Heart left ventricle (tissue), 16 donors: ENCODE measurements at regions not wholly inside any gene's neighbourhood (a gene's known extent, or its start where the extent isn't known, plus 50 kb on each side); places are given as distances from the start of the nearest gene placed in this dataset.
A peak's percentile ranks its signal among the peaks of the same experiment; 100 is the strongest.
"Not testable (repeated sequence)": the region's sequence is repeated elsewhere in the genome, so short reads cannot be mapped to it uniquely, and the experiment has no call there.

Experiments
- ATAC-seq, 4 donors: fragments of 200-7000 bp; cut with Tn5 transposase; one replicate each; pipeline ENCODE4 v1.9.1; 2020 to 2022; ENCODE audit warnings: moderate library complexity in 4 of 4, mild to moderate bottlenecking in 3 of 4, moderate number of reproducible peaks in 1 of 4
- DNase-seq, 5 donors: peaks; one replicate each; pipeline ENCODE4 v3.0.0-alpha.2; 2020
- H3K27ac ChIP-seq, 12 donors: fragments of 200-600 bp; sonication (generic) in 4 of 12; one replicate each; pipeline versions ENCODE4 v1.5.0 to v1.8.0; 2016 to 2022; ENCODE audit warnings: mild to moderate bottlenecking in 2 of 12
- H3K27me3 ChIP-seq, 9 donors: fragments of 200-600 bp; sonication (generic) in 2 of 9; one replicate each; pipeline versions ENCODE4 v1.5.1 to v1.8.0; 2016 to 2022; ENCODE audit warnings: mild to moderate bottlenecking in 3 of 9
- H3K36me3 ChIP-seq, 9 donors: fragments of 200-600 bp; sonication (generic) in 2 of 9; one replicate each; pipeline versions ENCODE4 v1.5.0 to v1.8.0; 2018 to 2022; ENCODE audit warnings: mild to moderate bottlenecking in 2 of 9
- H3K4me1 ChIP-seq, 12 donors: fragments of 200-600 bp; sonication (generic) in 4 of 12; one replicate each; pipeline versions ENCODE4 v1.5.0 to v1.8.0; 2016 to 2022; ENCODE audit warnings: mild to moderate bottlenecking in 3 of 12
- H3K4me3 ChIP-seq, 12 donors: fragments of 200-600 bp; sonication (generic) in 4 of 12; one replicate each; pipeline versions ENCODE4 v1.5.0 to v1.8.0; 2017 to 2022; ENCODE audit warnings: mild to moderate bottlenecking in 9 of 12, moderate library complexity in 4 of 12
- H3K9me3 ChIP-seq, 12 donors: fragments of 200-600 bp; sonication (generic) in 4 of 12; one replicate each; pipeline versions ENCODE4 v1.5.0 to v1.8.0; 2016 to 2022; ENCODE audit warnings: mild to moderate bottlenecking in 1 of 12
- CTCF ChIP-seq, 12 donors: fragments of 200-600 bp; sonication (generic) in 4 of 12; IDR thresholded peaks; one replicate each; pipeline versions ENCODE4 v1.5.0 to v1.8.0; 2018 to 2022; ENCODE audit warnings: antibody characterized with exemption in 12 of 12, mild to moderate bottlenecking in 5 of 12
- POLR2A ChIP-seq, 2 donors: fragments of 450-650 bp; IDR thresholded peaks; one replicate each; pipeline ENCODE4 v1.6.1; 2017; ENCODE audit warnings: antibody characterized with exemption in 2 of 2, mild to moderate bottlenecking in 2 of 2, moderate library complexity in 2 of 2
- WGBS, 4 donors: extraction: QIAGEN DNeasy Blood & Tissue Kit in 2 of 4; methylation state at CpG; one replicate each; pipeline versions ENCODE4 v1.1.5 to v1.1.7; 2013 to 2018; 5-methylcytosine and 5-hydroxymethylcytosine counted together
- intact Hi-C, 10 donors: fragments of 100-400 bp; cut with DNase I; formaldehyde crosslinking; loops; one replicate each; pipeline versions ENCODE4 v1.11.1 to v1.14.2; 2022
- donor health status: ischemic (EF 13 %, LVEDD 7.1; RV severe dilation, severe dysfunction).
- donor health status: healthy with polysubstance abuse.
- donor health status: DM: no; HTN: yes; CAD: no.
- donor health status: DM: no; HTN: no; CAD: no.
- donor health status: ischemic (EF 25% LVEDD 6.9; RV normal size, moderate dysfunction).
- donor health status: ischemic (EF 25% LVEDD 5.7; RV mildly dilated, moderate dysfunction).
- donor health status: healthy.
- donor health status: DM: yes; HTN: yes; CAD: no.
- donor health status: ischemic (EF 35%, LVEDD 5.7; RV mildly dilated, moderate dysfunction).
- donor health status: nonischemic (EF 11% LVEDD 7.7; RV severe dilation, severe dysfunction).
- donor health status: DM: yes; HTN: yes; CAD: no.
- donor health status: PGD.
- donor health status: ischemic (EF 29% LVEDD 5.4; RV normal size, mild dysfunction).
- donor health status: nonischemic (EF 23%, LVEDD 6.1; RV moderate dilation, normal function).

GRCh38 chr6:20013066-20013861, 176.1 kb downstream of the ID4 start:
- ATAC-seq (no peak), DNase-seq (no peak)
- Histone ChIP-seq H3K27me3 (no peaks in the 10 kb centered on the region), H3K9me3 (no peaks in the 10 kb centered on the region), H3K36me3 (no peaks in the 10 kb centered on the region), H3K27ac (no peak overlapping the region), H3K4me1 (no peaks in the 10 kb centered on the region), H3K4me3 (no peak overlapping the region)
- intact Hi-C loops: no loop called here
- 76 to 84% (median 80%) methylated on average over 13 of the region's 13 CpGs for WGBS, 4 donors
- TF ChIP-seq CTCF (IDR thresholded peaks at IDR 0.05): no peak
- no peak for TF ChIP-seq POLR2A (IDR thresholded peaks at IDR 0.05)

- H3K4me1 ChIP-seq: no peaks in the 10 kb centered on the region
- H3K4me3 ChIP-seq: no peak overlapping the region
- WGBS, 4 donors: 81 to 94% (median 89%) methylated on average over 1 of the region's 1 CpG
- ATAC-seq (no peak), DNase-seq (no peak)
- no peaks in the 10 kb centered on the region for H3K36me3 ChIP-seq
- H3K27me3 ChIP-seq: no peaks in the 10 kb centered on the region
- TF ChIP-seq POLR2A (IDR thresholded peaks at IDR 0.05) (no peak), CTCF (IDR thresholded peaks at IDR 0.05) (no peak)
- no peaks in the 10 kb centered on the region for H3K9me3 ChIP-seq
- intact Hi-C loops: no loop called here
- no peak overlapping the region for H3K27ac ChIP-seq
Measured at GRCh38 chr6:20014508-20014907, 177.3 kb downstream of the ID4 start.

GRCh38 chr6:20020526-20020925, 183.4 kb downstream of the ID4 start:
- Histone ChIP-seq H3K9me3 (no peaks in the 10 kb centered on the region), H3K36me3 (no peaks in the 10 kb centered on the region), H3K4me1 (no peaks in the 10 kb centered on the region), H3K27me3 (no peaks in the 10 kb centered on the region), H3K4me3 (no peak overlapping the region), H3K27ac (no peak overlapping the region)
- intact Hi-C loops: no loop called here
- ATAC-seq: no peak
- WGBS, 4 donors: 77 to 92% (median 87%) methylated on average over 1 of the region's 1 CpG
- DNase-seq: no peak
- TF ChIP-seq POLR2A (IDR thresholded peaks at IDR 0.05) (no peak), CTCF (IDR thresholded peaks at IDR 0.05) (no peak)

GRCh38 chr6:20021795-20022194, 184.6 kb downstream of the ID4 start:
- H3K27me3 ChIP-seq: no peaks in the 10 kb centered on the region
- H3K9me3 ChIP-seq: no peaks in the 10 kb centered on the region
- H3K4me1 ChIP-seq: no peaks in the 10 kb centered on the region
- H3K36me3 ChIP-seq: no peaks in the 10 kb centered on the region
- DNase-seq: no peak
- intact Hi-C loops: no loop called here
- no peak for ATAC-seq
- TF ChIP-seq CTCF (IDR thresholded peaks at IDR 0.05) (no peak), POLR2A (IDR thresholded peaks at IDR 0.05) (no peak)
- H3K27ac ChIP-seq: no peak overlapping the region
- no peak overlapping the region for H3K4me3 ChIP-seq

GRCh38 chr6:20023549-20024315, 186.6 kb downstream of the ID4 start:
- H3K9me3 ChIP-seq, H3K4me1 ChIP-seq, intact Hi-C loops, H3K36me3 ChIP-seq, H3K27me3 ChIP-seq, ATAC-seq, DNase-seq, H3K27ac ChIP-seq: not testable (repeated sequence)
- 78 to 87% (median 84%) methylated on average over 27 to 28 of the region's 28 CpGs for WGBS, 4 donors
- peak overlapping the region in 1 of 12 donors; percentile 12 for H3K4me3 ChIP-seq
